ENCODE measurements at regions not wholly inside any gene's neighbourhood (a gene's known extent, or its start where the extent isn't known, plus 50 kb on each side); places are given as distances from the start of the nearest gene placed in this dataset.
A peak's percentile ranks its signal among the peaks of the same experiment; 100 is the strongest.
"Not testable (repeated sequence)": the region's sequence is repeated elsewhere in the genome, so short reads cannot be mapped to it uniquely, and the experiment has no call there.

- FAIRE-seq: no peak
- DNase-seq (ENCODE audit: insufficient read length): no peak
- no peak for TF ChIP-seq TAF1 (IDR thresholded peaks at IDR 0.05; ENCODE audit: borderline replicate concordance, low read depth, low read length)
- no peak for TF ChIP-seq POLR2A (IDR thresholded peaks at IDR 0.05; ENCODE audit: low read depth, low read length)
- no peak for TF ChIP-seq POLR2AphosphoS5 (IDR thresholded peaks at IDR 0.05; ENCODE audit: low read depth, low read length)
Observed at GRCh38 chr6:20263059-20263458, 50.8 kb upstream of the MBOAT1 start.

GRCh38 chr6:20265842-20266241 is 53.6 kb upstream of the MBOAT1 start:
- no peak for FAIRE-seq
- DNase-seq (ENCODE audit: insufficient read length): no peak
- TF ChIP-seq TAF1 (IDR thresholded peaks at IDR 0.05; ENCODE audit: borderline replicate concordance, low read depth, low read length): no peak
- no peak for TF ChIP-seq POLR2A (IDR thresholded peaks at IDR 0.05; ENCODE audit: low read depth, low read length)
- no peak for TF ChIP-seq POLR2AphosphoS5 (IDR thresholded peaks at IDR 0.05; ENCODE audit: low read depth, low read length)

GRCh38 chr6:20266851-20267608 is 54.8 kb upstream of the MBOAT1 start:
- TF ChIP-seq POLR2A (IDR thresholded peaks at IDR 0.05; ENCODE audit: low read depth, low read length): no peak
- no peak for TF ChIP-seq POLR2AphosphoS5 (IDR thresholded peaks at IDR 0.05; ENCODE audit: low read depth, low read length)
- TF ChIP-seq TAF1 (IDR thresholded peaks at IDR 0.05; ENCODE audit: borderline replicate concordance, low read depth, low read length): no peak
- DNase-seq (ENCODE audit: insufficient read length): peak; percentile 6
- FAIRE-seq: peak; percentile 67

GRCh38 chr6:20269181-20269580 is 56.9 kb upstream of the MBOAT1 start:
- no peak for FAIRE-seq
- no peak for DNase-seq (ENCODE audit: insufficient read length)
- TF ChIP-seq POLR2A (IDR thresholded peaks at IDR 0.05; ENCODE audit: low read depth, low read length): no peak
- TF ChIP-seq POLR2AphosphoS5 (IDR thresholded peaks at IDR 0.05; ENCODE audit: low read depth, low read length): no peak
- TF ChIP-seq TAF1 (IDR thresholded peaks at IDR 0.05; ENCODE audit: borderline replicate concordance, low read depth, low read length): no peak

GRCh38 chr6:20271818-20272217 is 59.5 kb upstream of the MBOAT1 start:
- FAIRE-seq (no peak), DNase-seq (ENCODE audit: insufficient read length) (no peak)

GRCh38 chr6:20274137-20274536 is 61.9 kb upstream of the MBOAT1 start:
- no peak for DNase-seq (ENCODE audit: insufficient read length)
- TF ChIP-seq TAF1 (IDR thresholded peaks at IDR 0.05; ENCODE audit: borderline replicate concordance, low read depth, low read length) (no peak), POLR2AphosphoS5 (IDR thresholded peaks at IDR 0.05; ENCODE audit: low read depth, low read length) (no peak), POLR2A (IDR thresholded peaks at IDR 0.05; ENCODE audit: low read depth, low read length) (no peak)
- no peak for FAIRE-seq

More at GRCh38 chr6:20271818-20272217, 59.5 kb upstream of the MBOAT1 start:
- TF ChIP-seq POLR2A (IDR thresholded peaks at IDR 0.05; ENCODE audit: low read depth, low read length) (no peak), POLR2AphosphoS5 (IDR thresholded peaks at IDR 0.05; ENCODE audit: low read depth, low read length) (no peak), TAF1 (IDR thresholded peaks at IDR 0.05; ENCODE audit: borderline replicate concordance, low read depth, low read length) (no peak)

- FAIRE-seq; DNase-seq (ENCODE audit: insufficient read length): not testable (repeated sequence)
Observed at GRCh38 chr6:20275837-20276236, 63.6 kb upstream of the MBOAT1 start.

GRCh38 chr6:20277724-20278123 is 65.5 kb upstream of the MBOAT1 start:
- not testable (repeated sequence) for DNase-seq (ENCODE audit: insufficient read length); FAIRE-seq

GRCh38 chr6:20279051-20279450 is 66.8 kb upstream of the MBOAT1 start:
- no peak for FAIRE-seq
- TF ChIP-seq POLR2A (IDR thresholded peaks at IDR 0.05; ENCODE audit: low read depth, low read length): no peak
- TF ChIP-seq POLR2AphosphoS5 (IDR thresholded peaks at IDR 0.05; ENCODE audit: low read depth, low read length): no peak
- no peak for TF ChIP-seq TAF1 (IDR thresholded peaks at IDR 0.05; ENCODE audit: borderline replicate concordance, low read depth, low read length)
- DNase-seq (ENCODE audit: insufficient read length): no peak

- FAIRE-seq: no peak
- no peak for TF ChIP-seq TAF1 (IDR thresholded peaks at IDR 0.05; ENCODE audit: borderline replicate concordance, low read depth, low read length)
- no peak for TF ChIP-seq POLR2A (IDR thresholded peaks at IDR 0.05; ENCODE audit: low read depth, low read length)
- TF ChIP-seq POLR2AphosphoS5 (IDR thresholded peaks at IDR 0.05; ENCODE audit: low read depth, low read length): no peak
- no peak for DNase-seq (ENCODE audit: insufficient read length)
Observed at GRCh38 chr6:20279608-20280287, 67.5 kb upstream of the MBOAT1 start.

GRCh38 chr6:20280288-20280621 is 68.0 kb upstream of the MBOAT1 start:
- FAIRE-seq: no peak
- DNase-seq (ENCODE audit: insufficient read length): no peak
- TF ChIP-seq TAF1 (IDR thresholded peaks at IDR 0.05; ENCODE audit: borderline replicate concordance, low read depth, low read length): no peak
- TF ChIP-seq POLR2AphosphoS5 (IDR thresholded peaks at IDR 0.05; ENCODE audit: low read depth, low read length): no peak
- no peak for TF ChIP-seq POLR2A (IDR thresholded peaks at IDR 0.05; ENCODE audit: low read depth, low read length)

- no peak for TF ChIP-seq POLR2A (IDR thresholded peaks at IDR 0.05; ENCODE audit: low read depth, low read length)
- no peak for TF ChIP-seq TAF1 (IDR thresholded peaks at IDR 0.05; ENCODE audit: borderline replicate concordance, low read depth, low read length)
- no peak for TF ChIP-seq POLR2AphosphoS5 (IDR thresholded peaks at IDR 0.05; ENCODE audit: low read depth, low read length)
- DNase-seq (ENCODE audit: insufficient read length) (no peak), FAIRE-seq (no peak)
Observed at GRCh38 chr6:20284672-20285071, 72.4 kb upstream of the MBOAT1 start.
